T-helper 17 cell (primary cell): ENCODE measurements at regions not wholly inside any gene's neighbourhood (a gene's known extent, or its start where the extent isn't known, plus 50 kb on each side); places are given as distances from the start of the nearest gene placed in this dataset.
"Not testable (repeated sequence)": the region's sequence is repeated elsewhere in the genome, so short reads cannot be mapped to it uniquely, and the experiment has no call there.

ENCODE experiments used
- ATAC-seq: fragments of 150-1000 bp; cut with Tn5 transposase; 2 replicates; pipeline ENCODE4 v1.10.0; 2021; ENCODE audit warnings: mild to moderate bottlenecking, moderate library complexity
- DNase-seq, 3 donors: peaks; one replicate each; pipeline versions ENCODE4 v3.0.0 to v3.0.0-alpha.2; 2020 to 2021
- H3K9me3 ChIP-seq: one replicate; pipeline ENCODE4 v1.7.0; 2013; ENCODE audit warnings: low read length, mild to moderate bottlenecking; ENCODE audit not compliant: control insufficient read depth, poor library complexity, severe bottlenecking
- H3K27ac Mint-ChIP-seq: one replicate; pipeline ENCODE4 v1.8.0; 2022; ENCODE audit warnings: mild to moderate bottlenecking, moderate library complexity, mixed read lengths
- H3K27me3 Mint-ChIP-seq: one replicate; pipeline ENCODE4 v1.8.0; 2022; ENCODE audit warnings: mixed read lengths
- H3K36me3 Mint-ChIP-seq: one replicate; pipeline ENCODE4 v1.8.0; 2022; ENCODE audit warnings: low read depth, mixed read lengths
- H3K4me1 Mint-ChIP-seq: one replicate; pipeline ENCODE4 v1.8.0; 2022; ENCODE audit warnings: mild to moderate bottlenecking, mixed read lengths
- H3K4me3 Mint-ChIP-seq: one replicate; pipeline ENCODE4 v1.8.0; 2022; ENCODE audit warnings: mild to moderate bottlenecking, moderate library complexity, mixed read lengths

GRCh38 chr21:9572782-9573181, 948.6 kb upstream of the TPTE start:
- DNase-seq, H3K27ac Mint-ChIP-seq, H3K4me3 Mint-ChIP-seq, H3K4me1 Mint-ChIP-seq, H3K36me3 Mint-ChIP-seq, H3K9me3 ChIP-seq, H3K27me3 Mint-ChIP-seq, ATAC-seq: not testable (repeated sequence)

GRCh38 chr21:9573528-9573927, 947.9 kb upstream of the TPTE start:
- not testable (repeated sequence) for H3K4me1 Mint-ChIP-seq, H3K4me3 Mint-ChIP-seq, H3K27ac Mint-ChIP-seq, H3K36me3 Mint-ChIP-seq, H3K27me3 Mint-ChIP-seq, ATAC-seq, DNase-seq, H3K9me3 ChIP-seq

- H3K27ac Mint-ChIP-seq, H3K4me1 Mint-ChIP-seq: not testable (repeated sequence)
Observed at GRCh38 chr21:9579275-9579674, 942.1 kb upstream of the TPTE start.

DNA sequence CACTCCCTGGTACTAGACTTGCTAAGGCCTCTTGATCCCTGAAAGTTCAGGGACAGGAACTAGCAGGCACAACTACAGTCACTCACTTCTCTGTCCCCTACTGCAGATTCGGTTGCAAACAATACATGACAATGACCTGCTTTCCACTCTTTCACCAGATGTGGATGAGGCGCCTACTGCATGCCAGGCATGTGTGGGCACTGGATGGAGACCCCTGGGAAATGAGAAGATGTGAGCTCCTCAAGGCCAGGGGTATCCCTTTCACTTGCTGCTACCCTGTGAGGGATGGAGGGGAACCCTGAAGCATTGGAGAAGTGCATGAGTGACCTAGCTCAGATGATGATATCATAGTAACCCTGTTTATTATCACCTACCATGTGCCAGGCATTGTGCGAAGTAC, 933.4 kb upstream of the TPTE start:
- ATAC-seq, H3K4me1 Mint-ChIP-seq, H3K27ac Mint-ChIP-seq, H3K9me3 ChIP-seq, H3K4me3 Mint-ChIP-seq, H3K27me3 Mint-ChIP-seq, H3K36me3 Mint-ChIP-seq, DNase-seq: not testable (repeated sequence)

More at GRCh38 chr21:9579275-9579674, 942.1 kb upstream of the TPTE start:
- not testable (repeated sequence) for H3K27me3 Mint-ChIP-seq, DNase-seq, H3K36me3 Mint-ChIP-seq, H3K9me3 ChIP-seq, ATAC-seq, H3K4me3 Mint-ChIP-seq

DNA sequence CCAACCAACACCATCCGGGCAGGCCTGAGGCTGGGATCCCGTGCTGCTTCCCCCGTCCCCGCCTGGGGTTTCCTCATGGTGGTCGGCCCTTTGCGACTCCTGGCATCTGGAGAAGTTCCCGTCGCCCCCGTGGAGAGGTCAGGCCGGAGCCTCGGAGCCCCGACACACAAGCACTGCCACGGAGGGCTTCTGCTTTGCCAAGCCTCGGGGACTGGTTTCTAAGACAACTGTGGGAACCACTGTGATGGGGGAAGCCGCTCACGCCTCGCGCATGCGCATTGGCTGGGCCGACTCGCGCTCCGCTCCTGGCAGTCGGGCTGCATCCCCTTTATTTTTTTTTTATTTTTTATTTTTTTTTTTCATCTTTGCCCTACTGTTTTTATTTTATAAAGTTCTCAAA, 928.8 kb upstream of the TPTE start:
- not testable (repeated sequence) for H3K27me3 Mint-ChIP-seq, H3K36me3 Mint-ChIP-seq, H3K4me3 Mint-ChIP-seq, ATAC-seq, H3K9me3 ChIP-seq, H3K27ac Mint-ChIP-seq, DNase-seq, H3K4me1 Mint-ChIP-seq

DNA sequence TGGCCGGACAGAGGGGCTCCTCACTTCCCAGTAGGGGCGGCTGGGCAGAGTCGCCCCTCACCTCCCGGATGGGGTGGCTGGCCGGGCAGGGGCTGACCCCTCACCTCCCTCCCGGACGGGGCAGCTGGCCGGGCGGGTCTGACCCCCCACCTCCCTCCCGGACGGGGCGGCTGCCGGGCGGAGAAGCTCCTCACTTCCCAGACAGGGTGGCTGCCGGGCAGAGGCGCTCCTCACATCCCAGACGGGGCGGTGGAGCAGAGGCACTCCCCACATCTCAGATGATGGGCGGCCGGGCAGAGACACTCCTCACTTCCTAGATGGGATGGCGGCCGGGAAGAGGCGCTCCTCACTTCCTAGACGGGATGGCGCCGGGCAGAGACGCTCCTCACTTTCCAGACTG, 927.7 kb upstream of the TPTE start:
- not testable (repeated sequence) for DNase-seq, H3K27me3 Mint-ChIP-seq, H3K4me3 Mint-ChIP-seq, H3K9me3 ChIP-seq, H3K27ac Mint-ChIP-seq, H3K4me1 Mint-ChIP-seq, H3K36me3 Mint-ChIP-seq, ATAC-seq

DNA sequence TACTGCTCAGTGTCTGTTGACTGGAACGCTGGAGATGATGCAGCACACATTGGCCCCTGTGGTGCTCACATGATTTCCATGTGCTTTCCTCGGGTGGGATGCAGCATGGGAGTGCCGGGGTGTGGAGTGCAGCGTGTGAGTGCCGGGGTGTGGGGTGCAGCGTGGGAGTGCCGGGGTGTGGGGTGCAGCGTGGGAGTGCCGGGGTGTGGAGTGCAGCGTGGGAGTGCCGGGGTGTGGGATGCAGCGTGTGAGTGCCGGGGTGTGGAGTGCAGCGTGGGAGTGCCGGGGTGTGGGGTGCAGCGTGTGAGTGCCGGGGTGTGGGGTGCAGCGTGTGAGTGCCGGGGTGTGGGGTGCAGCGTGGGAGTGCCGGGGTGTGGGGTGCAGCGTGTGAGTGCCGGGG, 907.4 kb upstream of the TPTE start:
- H3K4me1 Mint-ChIP-seq, H3K36me3 Mint-ChIP-seq, H3K27me3 Mint-ChIP-seq, H3K27ac Mint-ChIP-seq, H3K4me3 Mint-ChIP-seq, H3K9me3 ChIP-seq, ATAC-seq, DNase-seq: not testable (repeated sequence)

GRCh38 chr21:9621121-9621793, 900.1 kb upstream of the TPTE start:
- H3K27me3 Mint-ChIP-seq, H3K36me3 Mint-ChIP-seq, H3K9me3 ChIP-seq, DNase-seq, H3K4me3 Mint-ChIP-seq, H3K4me1 Mint-ChIP-seq, ATAC-seq, H3K27ac Mint-ChIP-seq: not testable (repeated sequence)

DNA sequence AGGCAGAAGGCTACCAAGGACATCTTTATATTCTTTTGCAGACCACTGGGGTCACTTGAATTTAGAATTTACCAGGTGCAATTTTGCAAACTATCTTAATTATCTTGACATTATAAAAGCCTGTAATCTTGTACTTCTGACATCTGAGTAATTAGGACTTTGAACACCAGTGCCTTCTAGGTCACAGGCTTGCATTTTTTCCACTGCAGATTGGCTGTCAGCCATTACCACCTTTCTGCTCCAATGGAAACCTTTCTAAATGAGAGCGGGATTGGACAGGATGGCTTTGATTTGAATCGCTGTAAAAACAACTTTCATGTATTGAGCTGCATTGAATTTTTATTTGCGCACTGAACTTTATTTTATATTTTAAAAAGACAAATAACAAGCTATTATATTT, 893.3 kb upstream of the TPTE start:
- H3K27ac Mint-ChIP-seq, H3K9me3 ChIP-seq, H3K36me3 Mint-ChIP-seq, DNase-seq, H3K4me3 Mint-ChIP-seq, ATAC-seq, H3K27me3 Mint-ChIP-seq, H3K4me1 Mint-ChIP-seq: not testable (repeated sequence)

DNA sequence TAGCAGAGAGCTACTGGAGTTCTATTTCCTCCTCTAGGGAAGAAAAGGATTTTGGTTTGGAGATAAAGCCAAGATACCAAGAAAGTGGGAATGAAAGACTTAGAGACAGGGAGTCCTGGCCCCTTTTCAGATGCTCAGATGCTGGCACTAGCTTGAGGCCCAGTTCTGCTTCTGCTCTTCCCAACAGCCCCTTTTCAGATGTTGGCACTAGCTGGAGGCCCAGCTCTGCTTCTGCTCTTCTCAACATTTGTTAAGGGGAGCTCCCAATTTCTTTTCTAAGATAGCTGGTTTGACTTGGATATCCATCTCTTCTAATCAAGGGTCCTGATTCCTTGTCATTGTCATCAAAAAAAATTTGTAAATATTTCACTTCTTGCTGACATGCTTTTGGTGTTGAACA, 874.0 kb upstream of the TPTE start:
- not testable (repeated sequence) for H3K4me1 Mint-ChIP-seq, H3K27ac Mint-ChIP-seq, H3K4me3 Mint-ChIP-seq, H3K27me3 Mint-ChIP-seq, DNase-seq, H3K9me3 ChIP-seq, H3K36me3 Mint-ChIP-seq, ATAC-seq

GRCh38 chr21:9648331-9648730, 873.1 kb upstream of the TPTE start:
- H3K4me1 Mint-ChIP-seq, H3K27ac Mint-ChIP-seq, H3K27me3 Mint-ChIP-seq: not testable (repeated sequence)

GRCh38 chr21:9648947-9649720, 872.2 kb upstream of the TPTE start:
- H3K4me1 Mint-ChIP-seq, H3K36me3 Mint-ChIP-seq, H3K27me3 Mint-ChIP-seq, H3K4me3 Mint-ChIP-seq, DNase-seq, ATAC-seq, H3K27ac Mint-ChIP-seq, H3K9me3 ChIP-seq: not testable (repeated sequence)

More at GRCh38 chr21:9648331-9648730, 873.1 kb upstream of the TPTE start:
- H3K4me3 Mint-ChIP-seq, H3K36me3 Mint-ChIP-seq, ATAC-seq, DNase-seq, H3K9me3 ChIP-seq: not testable (repeated sequence)

- H3K9me3 ChIP-seq, H3K4me3 Mint-ChIP-seq, ATAC-seq, H3K27me3 Mint-ChIP-seq, H3K27ac Mint-ChIP-seq, DNase-seq, H3K4me1 Mint-ChIP-seq, H3K36me3 Mint-ChIP-seq: not testable (repeated sequence)
Observed at GRCh38 chr21:9652819-9653218, 868.6 kb upstream of the TPTE start.

DNA sequence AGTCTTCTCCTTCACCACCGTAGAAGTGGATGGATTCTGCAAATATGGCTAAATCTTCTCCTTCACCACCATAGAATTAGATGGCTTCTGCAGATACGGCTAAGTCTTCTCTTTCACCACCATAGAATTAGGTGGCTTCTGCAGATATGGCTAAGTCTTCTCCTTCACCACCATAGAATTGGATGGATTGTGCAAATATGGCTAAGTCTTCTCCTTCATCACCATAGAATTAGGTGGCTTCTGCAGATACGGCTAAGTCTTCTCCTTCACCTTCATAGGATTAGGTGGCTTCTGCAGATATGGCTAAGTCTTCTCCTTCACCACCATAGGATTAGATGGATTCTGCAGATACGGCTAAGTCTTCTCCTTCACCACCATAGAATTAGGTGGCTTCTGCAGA, 866.2 kb upstream of the TPTE start:
- H3K27me3 Mint-ChIP-seq, H3K27ac Mint-ChIP-seq, DNase-seq, ATAC-seq, H3K4me1 Mint-ChIP-seq, H3K36me3 Mint-ChIP-seq, H3K9me3 ChIP-seq, H3K4me3 Mint-ChIP-seq: not testable (repeated sequence)
